PFSK-1 (cell line): ENCODE measurements at regions not wholly inside any gene's neighbourhood (a gene's known extent, or its start where the extent isn't known, plus 50 kb on each side); places are given as distances from the start of the nearest gene placed in this dataset.

ENCODE experiments used
- FOXP2 ChIP-seq: optimal IDR thresholded peaks from 2 replicates; pipeline ENCODE3; 2011; ENCODE audit warnings: borderline replicate concordance, control low read depth, inconsistent platforms; ENCODE audit not compliant: insufficient read depth; ENCODE audit errors: extremely low read length, extremely low read depth
- POLR2AphosphoS5 ChIP-seq: IDR thresholded peaks from 2 replicates; pipeline ENCODE4 v1.6.1; 2012; ENCODE audit warnings: low read depth, mild to moderate bottlenecking, control low read depth, low read length, moderate library complexity
- SIN3A ChIP-seq: IDR thresholded peaks from 2 replicates; pipeline ENCODE4 v1.6.1; 2012; ENCODE audit warnings: mild to moderate bottlenecking, low read length, moderate library complexity, borderline replicate concordance; ENCODE audit not compliant: insufficient read depth
- TAF1 ChIP-seq: IDR thresholded peaks from 2 replicates; pipeline ENCODE4 v1.6.1; 2012; ENCODE audit warnings: low read length, control low read depth, borderline replicate concordance; ENCODE audit not compliant: insufficient read depth
- TF ChIP-seq, protein P1 (sequence below), 2 experiments: IDR thresholded peaks; 2 replicates each; pipeline versions ENCODE4 v1.6.1 to v1.8.0; 2011 to 2012; ENCODE audit warnings: low read depth in 2 of 2, low read length in 2 of 2, control low read depth in 1 of 2, inconsistent platforms in 1 of 2, mild to moderate bottlenecking in 1 of 2, moderate library complexity in 1 of 2; ENCODE audit not compliant: insufficient read depth in 1 of 2

DNA sequence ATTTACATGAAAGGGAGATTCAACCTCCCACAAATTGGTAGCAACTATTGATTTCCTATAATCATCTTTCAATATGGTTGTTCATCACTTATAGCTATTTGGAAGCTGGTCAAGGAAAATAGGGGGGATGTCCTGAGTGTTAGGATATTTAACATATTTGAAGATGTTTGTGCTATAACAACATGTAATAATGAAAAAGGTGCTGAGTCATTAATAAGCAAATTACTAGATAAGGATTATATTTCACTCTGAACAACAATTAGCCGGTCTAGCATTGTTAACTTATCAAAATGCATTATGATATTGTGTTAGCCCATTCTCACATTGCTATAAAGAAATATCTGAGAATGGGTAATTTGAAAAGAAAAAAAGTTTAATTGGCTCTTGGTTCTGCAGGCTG lies 225.8 kb upstream of the ARPP21 start:
- TF ChIP-seq TAF1 (no peak), POLR2AphosphoS5 (no peak), SIN3A (no peak), FOXP2 (no peak)
- TF ChIP-seq, protein P1, sequence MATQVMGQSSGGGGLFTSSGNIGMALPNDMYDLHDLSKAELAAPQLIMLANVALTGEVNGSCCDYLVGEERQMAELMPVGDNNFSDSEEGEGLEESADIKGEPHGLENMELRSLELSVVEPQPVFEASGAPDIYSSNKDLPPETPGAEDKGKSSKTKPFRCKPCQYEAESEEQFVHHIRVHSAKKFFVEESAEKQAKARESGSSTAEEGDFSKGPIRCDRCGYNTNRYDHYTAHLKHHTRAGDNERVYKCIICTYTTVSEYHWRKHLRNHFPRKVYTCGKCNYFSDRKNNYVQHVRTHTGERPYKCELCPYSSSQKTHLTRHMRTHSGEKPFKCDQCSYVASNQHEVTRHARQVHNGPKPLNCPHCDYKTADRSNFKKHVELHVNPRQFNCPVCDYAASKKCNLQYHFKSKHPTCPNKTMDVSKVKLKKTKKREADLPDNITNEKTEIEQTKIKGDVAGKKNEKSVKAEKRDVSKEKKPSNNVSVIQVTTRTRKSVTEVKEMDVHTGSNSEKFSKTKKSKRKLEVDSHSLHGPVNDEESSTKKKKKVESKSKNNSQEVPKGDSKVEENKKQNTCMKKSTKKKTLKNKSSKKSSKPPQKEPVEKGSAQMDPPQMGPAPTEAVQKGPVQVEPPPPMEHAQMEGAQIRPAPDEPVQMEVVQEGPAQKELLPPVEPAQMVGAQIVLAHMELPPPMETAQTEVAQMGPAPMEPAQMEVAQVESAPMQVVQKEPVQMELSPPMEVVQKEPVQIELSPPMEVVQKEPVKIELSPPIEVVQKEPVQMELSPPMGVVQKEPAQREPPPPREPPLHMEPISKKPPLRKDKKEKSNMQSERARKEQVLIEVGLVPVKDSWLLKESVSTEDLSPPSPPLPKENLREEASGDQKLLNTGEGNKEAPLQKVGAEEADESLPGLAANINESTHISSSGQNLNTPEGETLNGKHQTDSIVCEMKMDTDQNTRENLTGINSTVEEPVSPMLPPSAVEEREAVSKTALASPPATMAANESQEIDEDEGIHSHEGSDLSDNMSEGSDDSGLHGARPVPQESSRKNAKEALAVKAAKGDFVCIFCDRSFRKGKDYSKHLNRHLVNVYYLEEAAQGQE (IDR thresholded peaks at IDR 0.05; ENCODE audit: insufficient read depth in 1 of 2, low read depth in 2 of 2, low read length in 2 of 2): no peak
